Kidney glomerular epithelial cell (primary cell): ENCODE measurements at regions not wholly inside any gene's neighbourhood (a gene's known extent, or its start where the extent isn't known, plus 50 kb on each side); places are given as distances from the start of the nearest gene placed in this dataset.

Experiments used
- DNase-seq: peaks from one replicate; lab custom pipeline; 2025; lab: John Stamatoyannopoulos, UW

DNA sequence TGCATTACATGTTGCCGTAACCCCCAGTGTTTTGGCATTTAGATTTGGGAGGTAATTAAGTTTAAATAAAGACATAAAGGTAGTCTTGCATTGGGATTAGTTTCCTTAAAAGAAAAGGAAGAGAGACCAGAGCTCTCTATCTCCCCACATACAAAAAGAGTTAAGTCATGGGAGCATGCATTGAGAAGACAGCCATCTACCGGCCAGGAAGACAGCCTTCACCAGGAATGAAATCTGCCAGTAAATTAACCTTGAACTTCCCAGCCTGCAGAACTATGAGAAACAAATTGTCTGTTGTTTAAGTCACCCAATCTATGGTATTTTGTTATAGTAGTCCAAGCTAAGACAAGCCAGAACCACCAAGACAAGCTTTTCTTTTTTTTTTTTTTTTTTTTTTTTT lies 567.0 kb upstream of the CDH18 start:
- no peak for DNase-seq

DNA sequence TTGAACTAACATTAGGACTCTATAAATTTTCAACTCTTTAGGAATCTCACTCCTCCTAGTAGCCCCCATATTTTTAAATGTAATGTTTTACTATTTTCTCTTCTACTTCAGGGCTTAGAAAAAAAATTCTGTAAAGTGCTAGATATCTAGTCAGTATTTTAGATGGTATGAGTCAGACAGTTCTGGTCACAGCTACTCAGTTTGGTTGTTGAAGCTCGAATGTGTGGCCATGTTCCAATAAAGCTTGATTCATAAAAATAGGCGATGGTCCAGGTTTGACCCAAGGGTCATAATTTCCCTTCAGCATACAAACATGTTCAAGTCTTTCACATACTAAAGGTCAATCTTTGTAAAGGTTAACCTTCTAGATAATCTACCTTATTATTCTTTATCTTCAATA lies 566.0 kb upstream of the CDH18 start:
- DNase-seq: no peak

DNA sequence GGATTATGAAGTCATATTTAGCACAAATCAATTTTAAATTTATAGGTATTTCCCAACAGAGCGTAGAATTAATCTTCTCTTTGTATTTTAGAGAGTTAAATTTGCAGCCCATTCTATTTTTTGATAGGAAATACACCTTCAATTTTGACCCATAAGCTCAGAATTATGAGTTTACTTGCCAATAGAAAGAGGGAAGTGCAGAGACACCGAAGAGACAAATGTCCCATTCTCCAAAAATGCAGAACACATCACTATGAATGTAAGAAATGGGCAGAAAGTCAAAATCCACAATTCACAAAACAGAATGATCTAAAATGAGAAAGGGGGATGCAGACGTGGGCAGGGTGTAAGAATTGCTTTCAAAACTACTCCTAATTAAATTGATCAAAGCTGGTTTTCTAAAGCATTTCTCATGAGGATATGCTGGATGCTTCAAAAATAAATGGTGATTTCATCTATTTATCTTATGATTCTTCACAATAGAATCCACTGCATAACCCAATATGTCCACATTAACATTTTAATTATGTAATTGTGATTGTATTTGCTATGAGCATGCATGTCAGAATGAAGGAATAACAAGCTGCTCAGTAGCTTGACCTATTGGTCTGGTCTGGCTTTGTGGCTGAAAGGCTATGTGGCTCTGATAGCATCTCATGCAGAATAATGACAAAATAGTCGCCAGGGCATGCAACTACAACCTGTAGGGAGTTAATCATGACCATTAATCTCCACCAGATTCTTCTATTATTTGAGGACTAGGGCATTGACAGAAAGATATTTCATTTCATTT lies 550.1 kb upstream of the CDH18 start:
- DNase-seq: no peak

DNA sequence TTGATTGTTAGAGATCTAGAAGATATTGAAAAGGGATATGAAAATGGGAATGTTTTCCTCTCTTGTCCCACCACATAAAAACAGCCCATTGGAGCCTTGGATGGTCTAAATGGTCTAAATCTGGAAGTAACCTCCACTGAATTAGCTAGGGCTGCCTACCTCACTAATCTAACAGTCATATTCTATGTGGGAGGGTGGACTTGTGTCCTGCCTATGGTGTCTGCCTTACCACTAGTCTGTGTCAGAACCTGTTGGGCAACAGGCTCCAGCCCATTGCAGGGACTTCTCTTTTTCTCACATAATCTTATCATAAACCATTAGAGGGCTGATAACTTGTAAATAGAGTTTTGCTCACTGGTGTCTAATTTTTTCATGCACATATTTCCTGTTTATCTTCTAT lies 548.8 kb upstream of the CDH18 start:
- no peak for DNase-seq

DNA sequence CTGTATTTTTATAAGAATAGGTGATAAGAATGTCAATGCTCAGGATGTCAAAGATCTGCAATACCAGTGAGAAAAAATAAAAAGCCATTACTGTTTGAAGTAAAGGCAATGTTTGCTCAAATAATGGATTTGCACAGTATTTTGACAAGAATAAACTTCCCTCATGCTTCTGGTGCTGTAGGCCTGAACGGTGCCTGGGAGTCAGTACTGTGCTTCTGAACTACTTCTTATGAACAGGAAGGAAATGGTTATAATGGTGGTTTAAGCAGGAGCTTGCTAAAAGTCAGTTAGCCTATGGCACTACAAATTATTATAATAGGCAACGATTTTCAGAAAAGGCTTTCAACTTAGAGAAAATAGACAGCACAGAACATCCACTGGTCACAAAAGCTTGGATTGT lies 548.3 kb upstream of the CDH18 start:
- no peak for DNase-seq

DNA sequence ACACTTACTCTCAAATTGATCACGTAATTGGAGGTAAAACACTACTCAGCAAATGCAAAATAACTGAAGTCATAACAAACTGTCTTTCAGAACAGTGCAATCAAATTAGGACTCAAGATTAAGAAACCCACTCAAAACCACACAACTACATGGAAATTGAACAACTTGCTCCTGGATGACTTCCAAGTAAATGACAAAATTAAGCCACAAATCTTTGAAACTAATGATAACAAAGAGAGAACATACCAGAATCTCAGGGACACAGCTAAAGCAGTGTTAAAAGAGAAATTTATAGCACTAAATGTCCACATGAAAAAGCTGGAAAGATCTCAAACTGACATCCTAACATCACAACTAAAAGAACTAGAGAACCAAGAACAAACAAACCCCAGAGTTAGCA lies 540.5 kb upstream of the CDH18 start:
- no peak for DNase-seq

DNA sequence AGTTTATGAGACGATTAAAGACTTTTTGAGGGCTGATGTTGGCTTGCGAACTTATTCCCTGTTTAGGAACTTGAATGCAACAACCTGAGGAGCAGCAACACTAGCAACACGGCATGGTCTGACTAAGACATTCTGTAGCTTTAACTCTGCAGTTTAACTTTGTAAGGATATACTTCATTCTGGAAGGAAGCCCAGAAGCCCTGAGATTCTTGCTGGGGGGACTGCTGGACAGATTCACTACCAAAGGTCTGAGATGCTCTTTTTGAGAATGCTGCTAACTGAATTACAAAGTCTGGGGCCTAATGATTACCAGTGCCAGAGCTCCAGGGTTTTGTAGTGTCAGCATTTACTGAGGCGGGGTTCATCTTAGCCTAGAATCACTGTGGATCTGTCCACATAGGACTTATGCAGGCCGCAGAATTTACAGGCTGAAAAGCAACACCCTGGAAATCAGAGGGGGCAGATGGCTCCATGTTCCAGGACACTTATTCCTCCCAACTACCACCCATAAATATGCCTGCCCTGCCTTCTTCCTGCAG lies 537.1 kb upstream of the CDH18 start:
- DNase-seq: no peak

DNA sequence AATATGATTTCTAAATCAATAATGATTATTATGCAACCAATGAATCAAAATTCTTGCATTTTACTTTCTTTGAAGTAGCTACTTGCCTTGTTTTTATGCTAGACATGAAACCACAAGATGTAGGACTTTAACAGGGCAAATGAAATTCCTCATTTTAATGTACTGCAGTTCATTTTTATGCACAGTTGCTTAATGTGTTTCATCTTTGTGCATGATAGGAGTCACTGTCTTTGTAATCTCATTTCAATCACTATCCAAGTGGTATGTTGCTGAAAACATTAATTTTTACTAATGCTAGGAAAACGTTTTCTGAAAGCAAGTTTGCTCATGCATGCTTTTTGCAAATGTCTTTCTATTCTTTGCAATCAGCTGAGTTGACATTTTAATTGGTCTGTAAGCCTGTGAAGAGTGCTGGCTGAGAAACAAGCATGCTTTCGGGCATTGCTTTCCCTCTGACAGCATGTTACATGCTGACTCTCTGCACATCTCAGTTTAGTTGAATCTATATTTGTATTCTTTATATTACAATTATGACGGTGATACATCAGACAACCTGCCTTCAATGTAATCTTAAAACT lies 535.0 kb upstream of the CDH18 start:
- no peak for DNase-seq

DNA sequence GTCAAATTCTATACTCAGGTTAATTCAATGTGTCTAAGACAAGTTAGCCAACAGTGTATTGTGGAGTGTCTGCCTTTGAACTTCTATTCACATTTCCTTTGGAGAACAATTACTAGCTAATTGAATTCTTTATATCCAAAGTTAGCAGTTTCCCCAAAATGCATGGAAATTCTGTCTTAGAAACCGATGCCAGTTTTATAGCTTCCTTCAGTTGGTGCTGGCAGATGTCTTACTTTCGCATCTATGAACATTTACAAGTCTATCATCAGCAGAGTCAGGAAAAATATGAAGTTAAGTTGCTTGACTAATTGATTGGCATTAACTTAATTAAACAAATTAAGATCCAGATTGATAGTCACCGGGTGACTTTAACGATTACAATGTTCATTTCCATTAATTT lies 527.6 kb upstream of the CDH18 start:
- DNase-seq: no peak

DNA sequence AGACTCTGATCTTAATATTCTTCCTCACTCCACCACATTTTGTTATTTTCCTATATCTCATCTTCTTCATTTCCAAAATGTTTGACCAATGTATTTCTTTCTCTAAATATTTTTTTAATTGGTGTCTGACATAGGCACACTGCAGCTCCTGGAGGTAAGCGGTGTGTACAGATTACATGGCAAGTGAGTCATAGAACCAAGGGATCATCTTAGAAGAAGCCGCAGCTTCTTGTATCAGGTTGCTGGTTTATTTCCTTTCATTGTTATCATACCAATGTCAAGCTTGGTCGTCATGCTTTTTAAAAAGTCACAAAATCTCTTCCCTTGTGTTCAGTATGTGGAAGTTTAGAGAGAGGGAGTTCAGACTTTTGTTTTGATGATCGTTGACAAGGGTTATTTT lies 526.1 kb upstream of the CDH18 start:
- no peak for DNase-seq

DNA sequence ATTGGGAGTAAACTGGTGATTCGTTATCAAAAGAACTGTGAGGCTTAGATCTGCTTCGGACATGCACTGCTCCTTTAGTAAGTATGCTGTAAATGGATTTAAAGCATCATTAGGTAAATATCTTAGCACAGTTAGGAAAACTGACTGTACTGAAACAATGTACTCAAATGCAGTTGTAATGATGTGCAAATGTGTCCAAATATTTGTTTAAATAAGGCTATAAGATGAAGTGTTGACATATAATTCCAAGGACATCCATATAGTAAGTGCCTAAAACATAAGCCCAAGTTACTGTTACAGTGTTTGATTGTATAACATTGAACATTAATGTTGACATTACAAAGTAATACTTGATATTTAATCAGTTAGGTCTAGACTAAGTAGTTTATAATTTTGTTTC lies 512.5 kb upstream of the CDH18 start:
- no peak for DNase-seq

DNA sequence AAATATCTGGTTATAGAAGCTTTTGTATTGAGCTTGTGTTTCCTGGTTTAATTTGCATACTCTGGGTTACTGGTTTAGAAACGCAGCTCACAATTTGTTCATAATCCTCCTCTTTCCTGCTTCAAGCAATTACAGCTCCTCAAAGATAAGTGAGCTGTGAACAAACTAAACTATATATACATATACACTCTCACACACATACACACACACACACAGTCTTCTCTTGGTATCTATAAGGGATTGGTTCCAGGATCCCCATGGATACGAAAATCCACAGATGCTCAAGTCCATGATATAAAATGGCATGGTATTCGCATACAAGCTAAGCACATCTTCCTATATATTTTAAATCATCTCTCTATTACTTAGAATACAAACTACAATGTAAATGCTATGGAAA lies 510.9 kb upstream of the CDH18 start:
- no peak for DNase-seq

DNA sequence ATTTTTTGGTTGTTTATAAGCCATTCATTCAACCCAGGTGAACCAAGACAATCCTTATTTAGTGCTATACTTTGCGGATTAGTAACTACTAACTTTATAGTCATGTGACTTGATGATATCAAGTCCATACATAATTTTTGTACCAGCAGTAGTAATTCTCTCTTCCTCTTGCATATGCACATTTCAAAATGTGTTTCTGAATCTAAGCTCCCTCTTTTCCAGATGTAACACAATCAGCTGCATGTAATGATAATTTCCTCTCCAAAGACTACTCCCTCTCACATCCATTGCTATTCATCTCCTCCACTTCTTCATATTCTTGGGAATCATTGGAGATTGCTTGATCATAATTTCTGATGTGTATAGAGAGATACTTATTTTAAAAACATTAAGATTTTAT lies 510.1 kb upstream of the CDH18 start:
- DNase-seq: no peak

DNA sequence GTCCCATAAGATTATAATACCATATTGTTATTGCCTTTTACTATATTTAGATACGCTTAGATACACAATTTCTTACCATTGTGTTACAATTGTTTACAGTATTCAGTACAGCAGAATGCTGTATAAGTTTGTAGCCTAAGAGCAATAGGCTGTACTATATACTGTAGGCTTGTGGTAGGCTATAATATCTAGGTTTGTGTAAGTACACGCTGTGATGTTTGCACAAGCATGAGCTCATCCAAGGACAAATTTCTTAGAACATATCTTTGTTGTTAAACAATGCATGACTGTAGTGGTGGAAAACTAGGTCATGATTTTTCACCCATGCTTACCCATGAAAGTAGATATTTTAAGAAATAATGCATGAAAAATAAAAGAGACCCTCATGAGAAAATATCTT lies 509.4 kb upstream of the CDH18 start:
- DNase-seq: no peak

DNA sequence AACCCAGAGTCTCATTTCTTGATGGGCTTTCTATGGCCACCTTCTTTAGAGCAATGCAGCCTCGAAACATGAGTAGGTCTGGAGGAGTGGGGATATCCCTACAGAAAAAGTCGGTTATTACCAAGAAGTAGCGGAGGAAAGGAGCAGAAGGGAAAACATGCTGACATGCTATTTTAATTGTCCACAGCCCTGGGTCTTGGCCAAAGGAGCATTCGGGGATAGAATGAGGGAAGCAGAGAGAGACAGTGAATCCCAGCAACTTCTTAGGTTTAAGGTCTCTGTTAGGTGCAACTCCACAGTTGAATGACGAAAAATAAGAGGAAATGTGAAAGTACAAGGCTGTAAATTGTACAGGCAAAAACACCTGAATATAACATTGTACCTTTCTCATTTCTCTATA lies 506.7 kb upstream of the CDH18 start:
- no peak for DNase-seq

DNA sequence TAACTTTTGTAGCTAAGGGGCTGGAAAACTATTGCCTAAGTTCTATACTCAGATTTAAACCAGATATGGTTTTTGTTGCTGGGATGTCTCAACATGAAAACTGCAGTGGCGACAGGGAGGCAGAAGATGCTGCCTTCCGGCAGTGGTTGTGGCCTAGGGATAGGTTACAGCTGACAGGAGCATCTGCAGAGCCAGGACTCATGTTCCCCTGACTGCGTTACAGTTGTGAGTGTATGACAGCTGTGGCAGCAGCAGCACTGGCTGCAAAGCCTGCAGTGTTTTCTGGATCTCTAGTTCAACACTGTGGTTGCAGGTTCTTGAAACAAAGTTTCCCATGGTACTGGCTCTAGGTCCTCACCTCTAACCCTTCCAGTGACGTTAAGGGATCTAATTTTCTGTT lies 498.8 kb upstream of the CDH18 start:
- DNase-seq: no peak

DNA sequence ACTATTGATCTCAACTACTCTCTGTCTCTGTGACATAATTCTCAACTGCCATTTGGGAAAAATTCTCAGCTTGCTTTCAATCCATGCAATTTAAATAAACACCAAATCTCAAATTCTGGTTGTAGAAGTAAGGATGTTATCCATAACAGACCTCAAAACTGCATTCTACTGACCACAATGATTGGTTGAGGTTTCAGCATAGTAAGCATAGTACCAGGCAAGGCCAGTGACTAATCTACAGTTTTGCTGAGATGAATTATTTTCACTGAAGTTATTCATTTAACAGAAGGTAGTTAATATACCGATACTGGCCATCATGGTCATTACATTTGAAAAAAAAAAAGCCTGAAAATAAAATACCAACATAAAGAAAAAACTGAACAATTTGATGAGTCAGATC lies 488.0 kb upstream of the CDH18 start:
- DNase-seq: no peak

DNA sequence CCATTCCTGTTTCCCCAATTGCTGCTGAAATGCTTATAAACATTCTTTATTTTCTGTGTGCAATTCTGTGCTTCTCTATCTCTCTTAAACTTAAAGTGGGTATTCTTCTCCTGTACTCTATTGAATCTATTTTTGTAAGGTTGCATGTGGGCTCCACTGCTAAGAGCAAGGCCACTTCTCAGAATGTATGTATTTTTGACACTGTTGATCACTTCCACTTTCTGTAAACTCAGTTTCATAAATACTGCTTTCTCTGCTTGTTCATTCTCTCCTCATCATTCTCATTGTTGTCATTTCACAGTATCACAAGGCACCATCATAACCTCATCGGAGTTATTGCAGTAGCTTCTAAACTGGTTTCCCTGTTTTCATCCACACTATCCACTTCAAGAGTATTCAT lies 483.0 kb upstream of the CDH18 start:
- DNase-seq: no peak

DNA sequence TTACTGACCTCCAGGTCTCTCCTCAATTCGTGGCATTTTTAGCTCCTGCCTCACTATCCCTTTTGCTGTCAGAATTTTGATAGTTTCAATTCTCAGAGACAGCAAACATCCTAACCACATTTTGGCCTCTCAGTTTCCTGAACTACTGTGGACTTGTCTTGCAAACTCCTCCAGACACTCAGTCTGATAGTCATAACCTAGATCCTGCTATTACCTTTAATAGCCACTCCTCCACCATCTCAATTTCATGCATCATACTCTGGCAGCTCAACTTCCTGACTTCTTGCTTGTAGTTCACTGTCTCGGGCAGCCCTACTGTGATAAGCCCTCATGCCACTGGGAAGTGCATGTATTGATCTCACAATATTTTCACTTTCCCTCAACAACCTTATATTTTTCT lies 481.8 kb upstream of the CDH18 start:
- DNase-seq: no peak

DNA sequence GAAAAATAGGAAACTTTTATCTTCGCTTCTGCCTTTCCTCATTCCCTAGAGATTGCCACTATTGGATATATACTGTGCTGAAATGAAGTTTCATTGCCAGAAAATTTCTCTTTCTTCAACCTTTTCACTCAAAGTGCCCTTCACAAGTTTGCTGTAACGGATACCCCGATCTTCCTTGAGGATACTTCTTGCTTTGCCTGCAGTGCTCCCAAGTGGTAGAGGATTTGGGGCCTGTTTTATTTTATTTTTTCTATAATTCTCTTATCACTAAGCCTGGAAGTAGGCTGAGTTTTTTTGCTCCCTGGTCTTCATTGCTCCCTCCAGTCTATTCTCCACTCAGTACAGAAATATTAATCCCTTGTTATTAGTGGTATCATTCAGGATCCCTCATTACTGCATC lies 481.4 kb upstream of the CDH18 start:
- no peak for DNase-seq

DNA sequence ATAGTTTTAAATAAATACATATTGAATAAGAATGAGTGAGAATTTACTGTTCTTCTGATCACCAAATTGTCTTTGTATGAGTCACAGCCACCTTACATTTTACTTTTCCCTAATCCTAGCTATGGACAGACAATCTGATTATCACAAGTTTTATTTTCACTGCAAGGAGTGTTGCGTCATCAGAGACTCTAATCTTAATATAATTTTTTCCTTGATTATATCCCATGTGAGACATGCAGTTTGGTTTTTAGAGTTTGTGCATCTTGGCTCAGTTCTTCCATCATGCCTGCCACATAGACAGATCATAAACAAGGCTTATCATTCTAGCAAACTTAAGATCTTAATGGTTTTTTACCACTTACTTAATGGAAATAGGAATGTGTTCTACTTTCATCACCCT lies 478.5 kb upstream of the CDH18 start:
- no peak for DNase-seq

DNA sequence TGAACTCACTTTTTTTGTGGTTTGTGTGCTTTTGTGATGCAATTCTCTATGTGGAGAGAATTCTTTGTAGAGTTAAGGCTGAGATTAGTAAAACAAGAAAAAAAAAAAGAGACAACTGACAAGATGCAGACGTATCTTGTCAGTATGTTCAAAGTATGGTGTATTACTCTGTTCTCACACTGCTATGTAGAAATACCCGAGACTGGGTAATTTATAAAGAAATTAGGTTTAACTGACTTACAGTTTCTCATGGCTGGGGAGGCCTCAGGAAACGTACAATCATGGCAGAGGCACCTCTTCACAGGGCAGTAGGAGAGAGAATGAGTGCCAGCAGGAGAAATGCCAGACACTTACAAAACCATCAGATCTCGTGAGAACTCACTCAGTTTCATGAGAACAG lies 475.2 kb upstream of the CDH18 start:
- no peak for DNase-seq

DNA sequence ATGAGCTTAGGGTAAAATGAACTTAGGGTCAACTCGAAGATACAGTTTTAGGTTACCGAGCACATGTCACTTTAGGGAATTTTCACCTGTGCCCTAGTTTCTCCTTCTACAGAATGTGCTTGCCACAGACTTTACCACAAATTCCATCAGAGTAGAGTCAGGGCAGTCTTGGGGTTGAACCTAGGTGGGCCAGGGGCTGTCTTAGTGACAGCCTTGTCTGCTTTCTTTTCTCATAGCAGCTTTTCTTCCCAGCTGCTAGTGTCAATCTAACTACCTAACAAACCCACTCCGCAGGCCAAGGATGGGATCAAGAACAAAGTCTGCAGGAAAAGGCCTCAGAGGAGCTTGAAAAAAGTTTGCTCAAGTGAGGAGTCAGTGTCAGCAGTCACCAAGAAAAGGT lies 458.1 kb upstream of the CDH18 start:
- DNase-seq: no peak

DNA sequence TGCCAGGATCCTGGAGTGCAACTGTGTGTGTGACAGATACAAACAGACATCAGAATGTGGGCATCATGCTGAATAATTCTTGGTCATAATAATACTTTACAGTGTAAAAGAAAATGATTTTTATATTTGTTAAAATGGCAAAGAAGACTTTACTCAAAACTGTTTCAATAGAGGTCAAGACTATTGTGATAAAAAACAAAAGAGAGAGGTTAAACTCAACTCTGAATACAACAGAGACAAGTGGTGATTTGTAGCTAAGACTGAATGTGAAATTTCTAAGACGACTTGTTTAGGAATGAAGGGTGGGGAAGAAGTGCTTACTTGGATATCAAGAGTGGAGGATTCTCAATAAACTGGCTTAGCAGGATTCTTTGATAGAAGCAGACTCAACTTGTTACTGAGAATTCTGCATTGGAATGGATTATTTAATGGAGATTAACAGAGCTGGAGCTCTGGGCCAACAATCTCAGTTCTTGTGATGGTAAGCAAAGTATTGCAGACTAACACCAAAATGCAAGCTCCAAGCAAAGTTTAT lies 457.4 kb upstream of the CDH18 start:
- DNase-seq: no peak
